Mesothelial cell of epicardium (in vitro differentiated cells): ENCODE measurements at regions not wholly inside any gene's neighbourhood (a gene's known extent, or its start where the extent isn't known, plus 50 kb on each side); places are given as distances from the start of the nearest gene placed in this dataset.

ENCODE experiments used
- DNase-seq, 2 experiments: peaks; one replicate each; pipeline ENCODE4 v3.0.0; 2021; ENCODE audit warnings: low spot score in 2 of 2; ENCODE audit not compliant: unreplicated experiment in 2 of 2
- H3K27ac Mint-ChIP-seq: 2 replicates; pipeline ENCODE4 v1.8.0; 2021; ENCODE audit warnings: mixed read lengths
- H3K27me3 Mint-ChIP-seq: 2 replicates; pipeline ENCODE4 v1.8.0; 2021; ENCODE audit warnings: low read depth, mixed read lengths
- H3K36me3 Mint-ChIP-seq: 2 replicates; pipeline ENCODE4 v1.8.0; 2021; ENCODE audit warnings: mixed read lengths
- H3K4me1 Mint-ChIP-seq: 2 replicates; pipeline ENCODE4 v1.8.0; 2021; ENCODE audit warnings: mixed read lengths
- H3K4me3 Mint-ChIP-seq: 2 replicates; pipeline ENCODE4 v1.8.0; 2021; ENCODE audit warnings: mild to moderate bottlenecking, moderate library complexity, mixed read lengths
- H3K9me3 Mint-ChIP-seq: 2 replicates; pipeline ENCODE4 v1.8.0; 2021; ENCODE audit warnings: mixed read lengths
- CTCF ChIP-seq: fragments of 200-600 bp; sonication (generic); IDR thresholded peaks from one replicate; pipeline ENCODE4 v1.5.0; 2021; ENCODE audit warnings: antibody characterized with exemption; ENCODE audit not compliant: unreplicated experiment

- Mint-ChIP-seq H3K27me3 (no peaks in the 10 kb centered on the region), H3K36me3 (no peaks in the 10 kb centered on the region), H3K27ac (no peak overlapping the region), H3K4me3 (no peak overlapping the region), H3K9me3 (peaks cover 6% of the 10 kb centered on the region), H3K4me1 (peaks cover 4% of the 10 kb centered on the region)
- TF ChIP-seq CTCF: no peak
- DNase-seq: no peak
These were observed 738.7 kb downstream of the EPHA4 start for GRCh38 chr2:220833446-220833845.

- no peak for DNase-seq
- H3K4me3 Mint-ChIP-seq: no peak overlapping the region
These were observed 736.5 kb downstream of the EPHA4 start for GRCh38 chr2:220835583-220835982.

GRCh38 chr2:220837226-220837625 lies 734.9 kb downstream of the EPHA4 start:
- H3K4me3 Mint-ChIP-seq: no peak overlapping the region
- no peak for DNase-seq
- H3K36me3 Mint-ChIP-seq: no peaks in the 10 kb centered on the region
- peaks cover 4% of the 10 kb centered on the region for H3K4me1 Mint-ChIP-seq
- peaks cover 4% of the 10 kb centered on the region for H3K27me3 Mint-ChIP-seq
- no peak for TF ChIP-seq CTCF
- no peak overlapping the region for H3K27ac Mint-ChIP-seq
- H3K9me3 Mint-ChIP-seq: no peaks in the 10 kb centered on the region

More at GRCh38 chr2:220835583-220835982, 736.5 kb downstream of the EPHA4 start:
- peaks cover 4% of the 10 kb centered on the region for H3K27me3 Mint-ChIP-seq
- peaks cover 4% of the 10 kb centered on the region for H3K4me1 Mint-ChIP-seq
- no peak for TF ChIP-seq CTCF
- H3K27ac Mint-ChIP-seq: no peak overlapping the region
- no peaks in the 10 kb centered on the region for H3K36me3 Mint-ChIP-seq
- no peaks in the 10 kb centered on the region for H3K9me3 Mint-ChIP-seq

- Mint-ChIP-seq H3K4me3 (no peak overlapping the region), H3K9me3 (no peaks in the 10 kb centered on the region), H3K27me3 (peaks cover 13% of the 10 kb centered on the region), H3K36me3 (no peaks in the 10 kb centered on the region), H3K27ac (no peak overlapping the region), H3K4me1 (peaks cover 13% of the 10 kb centered on the region)
- DNase-seq: no peak
- no peak for TF ChIP-seq CTCF
These were observed 729.0 kb downstream of the EPHA4 start for GRCh38 chr2:220842901-220843665.

GRCh38 chr2:220845766-220846273 lies 726.3 kb downstream of the EPHA4 start:
- DNase-seq: no peak
- Mint-ChIP-seq H3K4me3 (no peak overlapping the region), H3K36me3 (peaks cover 1% of the 10 kb centered on the region), H3K27ac (no peak overlapping the region), H3K27me3 (peaks cover 9% of the 10 kb centered on the region), H3K4me1 (peaks cover 14% of the 10 kb centered on the region), H3K9me3 (peaks cover 5% of the 10 kb centered on the region)
- no peak for TF ChIP-seq CTCF
